CD4-positive, alpha-beta memory T cell (primary cell): ENCODE measurements at regions not wholly inside any gene's neighbourhood (a gene's known extent, or its start where the extent isn't known, plus 50 kb on each side); places are given as distances from the start of the nearest gene placed in this dataset.

Experiments used
- CTCF ChIA-PET: fragments of 350-600 bp; sonication (Branson Sonifier 250); formaldehyde crosslinking; loops from one replicate; lab custom pipeline; 2021; ENCODE audit warnings: inconsistent platforms; ENCODE audit not compliant: partially characterized antibody; lab: Charles Lee
- POLR2A ChIA-PET: fragments of 350-600 bp; sonication (Branson Sonifier 250); formaldehyde crosslinking; loops from one replicate; lab custom pipeline; 2021; ENCODE audit not compliant: partially characterized antibody; lab: Charles Lee
- DNase-seq, 5 donors: peaks; one replicate each; pipeline versions ENCODE4 v3.0.0 to v3.0.0-alpha.2; 2020 to 2022; ENCODE audit warnings: mixed read lengths in 1 of 5
- H3K27ac ChIP-seq: one replicate; pipeline ENCODE4 v1.7.0; 2013; ENCODE audit warnings: low read depth, low read length
- H3K27me3 ChIP-seq: 2 replicates; pipeline ENCODE4 v1.7.0; 2013; ENCODE audit warnings: mild to moderate bottlenecking, low read length, moderate library complexity; ENCODE audit not compliant: insufficient read depth
- H3K36me3 ChIP-seq: 2 replicates; pipeline ENCODE4 v1.7.0; 2013; ENCODE audit warnings: mild to moderate bottlenecking, low read length, moderate library complexity; ENCODE audit not compliant: insufficient read depth
- H3K4me1 ChIP-seq: 2 replicates; pipeline ENCODE4 v1.7.0; 2013; ENCODE audit warnings: mild to moderate bottlenecking, low read length, moderate library complexity; ENCODE audit not compliant: insufficient read depth
- H3K4me3 ChIP-seq, 2 donors: one replicate each; pipeline ENCODE4 v1.7.0; 2013; ENCODE audit warnings: low read length in 2 of 2, mild to moderate bottlenecking in 1 of 2
- H3K9me3 ChIP-seq, 2 donors: one replicate each; pipeline ENCODE4 v1.7.0; 2013; ENCODE audit warnings: low read length in 2 of 2, control low read depth in 1 of 2; ENCODE audit not compliant: control insufficient read depth in 1 of 2
- H3K27ac Mint-ChIP-seq, 7 donors: one replicate each; pipeline ENCODE4 v1.8.0; 2020 to 2021; ENCODE audit warnings: mixed read lengths in 7 of 7, mild to moderate bottlenecking in 6 of 7, inconsistent platforms in 3 of 7, moderate library complexity in 3 of 7
- H3K27me3 Mint-ChIP-seq, 2 donors: one replicate each; pipeline ENCODE4 v1.8.0; 2020 to 2021; ENCODE audit warnings: mixed read lengths in 2 of 2
- H3K36me3 Mint-ChIP-seq, 2 donors: one replicate each; pipeline ENCODE4 v1.8.0; 2020 to 2021; ENCODE audit warnings: mixed read lengths in 2 of 2, inconsistent platforms in 1 of 2, mild to moderate bottlenecking in 1 of 2
- H3K4me1 Mint-ChIP-seq, 4 donors: one replicate each; pipeline ENCODE4 v1.8.0; 2020 to 2021; ENCODE audit warnings: mixed read lengths in 4 of 4, mild to moderate bottlenecking in 1 of 4
- H3K4me3 Mint-ChIP-seq, 8 donors: one replicate each; pipeline ENCODE4 v1.8.0; 2020 to 2021; ENCODE audit warnings: mixed read lengths in 8 of 8, mild to moderate bottlenecking in 7 of 8, moderate library complexity in 6 of 8, inconsistent platforms in 3 of 8
- H3K9me3 Mint-ChIP-seq, 8 donors: one replicate each; pipeline ENCODE4 v1.8.0; 2020 to 2021; ENCODE audit warnings: mixed read lengths in 8 of 8, mild to moderate bottlenecking in 5 of 8, inconsistent platforms in 3 of 8, moderate library complexity in 1 of 8
- intact Hi-C: fragments of 100-400 bp; cut with micrococcal nuclease; formaldehyde crosslinking; loops from one replicate; pipeline ENCODE4 v1.15.1; 2023

DNA sequence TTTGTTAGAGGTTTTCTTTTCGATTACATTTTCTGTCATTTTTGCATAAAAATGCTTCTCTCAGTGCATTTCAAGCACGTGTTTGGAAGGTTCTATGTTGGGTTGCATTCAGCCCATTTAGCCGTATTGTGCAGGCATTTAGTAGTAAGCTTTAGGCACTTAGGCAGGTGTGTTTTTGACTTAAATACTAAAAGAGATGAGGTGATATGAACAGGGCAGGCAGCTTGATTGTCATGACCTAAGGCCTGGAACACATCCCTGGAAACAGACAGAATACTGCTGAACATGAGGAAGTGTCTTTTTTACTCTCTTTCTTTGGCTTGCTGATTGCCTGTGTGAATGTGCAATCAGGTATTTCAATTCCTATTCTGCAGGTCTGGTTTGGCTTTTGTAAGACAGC lies 610.5 kb upstream of the MAN1A1 start:
- H3K9me3 ChIP-seq = no peaks in the 10 kb centered on the region
- intact Hi-C loops = no loop called here
- H3K27ac ChIP-seq = no peak overlapping the region
- ChIA-PET POLR2A (no interaction called here), CTCF (no interaction called here)
- H3K36me3 ChIP-seq = no peaks in the 10 kb centered on the region
- Mint-ChIP-seq H3K9me3 (no peaks in the 10 kb centered on the region), H3K4me3 (no peak overlapping the region), H3K36me3 (no peaks in the 10 kb centered on the region), H3K4me1 (no peaks in the 10 kb centered on the region), H3K27me3 (peaks cover 0 to 1% of the 10 kb centered on the region in 2 donors), H3K27ac (no peak overlapping the region)
- H3K4me1 ChIP-seq = no peaks in the 10 kb centered on the region
- DNase-seq = no peak
- no peak overlapping the region for H3K4me3 ChIP-seq
- H3K27me3 ChIP-seq = no peaks in the 10 kb centered on the region

DNA sequence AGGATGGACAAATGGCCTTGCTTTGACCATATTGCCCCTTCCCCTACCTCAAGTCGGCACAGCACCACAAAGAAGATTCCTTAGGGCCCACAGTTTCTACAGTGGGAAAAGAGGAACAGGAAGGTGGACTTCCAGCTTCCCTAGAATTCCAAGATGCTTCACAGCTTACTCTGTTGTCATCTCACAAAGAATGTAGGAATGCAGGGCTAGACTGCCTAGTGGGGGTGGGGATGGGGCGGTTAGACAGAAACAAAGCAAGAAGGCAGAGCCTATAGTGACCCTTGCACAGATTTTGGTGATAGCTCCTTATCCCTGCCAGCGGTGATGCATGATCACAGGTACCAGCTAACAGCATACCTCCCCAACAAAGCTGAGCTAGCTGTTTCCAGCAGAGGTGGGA lies 607.6 kb upstream of the MAN1A1 start:
- Histone ChIP-seq H3K4me1 (no peaks in the 10 kb centered on the region), H3K27me3 (no peaks in the 10 kb centered on the region), H3K36me3 (no peaks in the 10 kb centered on the region), H3K4me3 (no peak overlapping the region), H3K27ac (no peak overlapping the region), H3K9me3 (no peaks in the 10 kb centered on the region)
- Mint-ChIP-seq H3K27me3 (peaks cover 0 to 1% of the 10 kb centered on the region in 2 donors), H3K9me3 (peaks cover 0 to 4% (median under 1%) of the 10 kb centered on the region in 8 donors), H3K4me1 (no peaks in the 10 kb centered on the region), H3K27ac (no peak overlapping the region), H3K36me3 (no peaks in the 10 kb centered on the region), H3K4me3 (no peak overlapping the region)
- no peak for DNase-seq
- CTCF ChIA-PET = no interaction called here
- POLR2A ChIA-PET = no interaction called here
- intact Hi-C loops = no loop called here

DNA sequence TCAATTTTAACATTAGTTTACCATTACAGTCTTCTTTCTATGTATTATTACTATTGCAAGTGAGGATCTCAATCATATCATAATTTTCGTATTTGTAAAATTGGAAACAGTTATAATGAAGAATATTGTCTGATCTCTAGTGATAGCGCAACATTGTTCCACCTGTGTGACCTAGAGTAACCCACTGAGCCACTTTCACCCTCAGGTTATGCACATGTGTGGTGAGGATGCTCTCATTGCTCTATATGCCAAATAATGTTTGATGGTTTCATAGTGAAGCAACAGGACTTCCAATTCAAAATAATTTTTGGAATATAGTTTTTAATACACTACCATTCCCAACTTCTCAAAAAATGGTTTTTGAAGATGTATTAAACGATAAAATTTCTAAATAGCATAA lies 603.1 kb upstream of the MAN1A1 start:
- intact Hi-C loops = no loop called here
- no peaks in the 10 kb centered on the region for H3K4me1 Mint-ChIP-seq
- Histone ChIP-seq H3K27me3 (no peaks in the 10 kb centered on the region), H3K4me1 (no peaks in the 10 kb centered on the region), H3K36me3 (no peaks in the 10 kb centered on the region), H3K4me3 (no peak overlapping the region), H3K9me3 (no peaks in the 10 kb centered on the region), H3K27ac (no peak overlapping the region)
- H3K36me3 Mint-ChIP-seq = no peaks in the 10 kb centered on the region
- H3K9me3 Mint-ChIP-seq = peaks cover 0 to 8% (median 2%) of the 10 kb centered on the region in 8 donors
- H3K27ac Mint-ChIP-seq = peak overlapping the region in 1 of 7 donors; percentile 61
- no peak overlapping the region for H3K4me3 Mint-ChIP-seq
- CTCF ChIA-PET = no interaction called here
- POLR2A ChIA-PET = no interaction called here
- peaks cover 0 to 1% of the 10 kb centered on the region in 2 donors for H3K27me3 Mint-ChIP-seq
- DNase-seq = no peak

DNA sequence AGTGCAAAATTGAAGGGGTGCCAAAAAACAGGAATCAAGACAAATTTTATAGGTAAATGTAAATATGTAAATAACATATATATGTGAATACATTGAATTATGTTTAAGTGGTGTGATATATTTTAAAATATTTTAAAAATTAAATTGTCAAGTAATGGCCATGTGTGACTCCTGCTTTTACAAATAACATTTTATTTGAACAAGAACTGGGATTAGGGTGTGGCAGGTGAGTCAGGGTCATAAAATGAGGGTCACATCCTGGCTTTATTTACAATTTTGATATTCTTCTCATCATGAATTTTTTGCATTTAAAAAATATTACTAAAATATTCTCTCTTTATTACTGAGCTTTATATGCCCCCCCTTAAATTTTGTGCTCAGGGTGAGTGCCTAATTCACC lies 601.1 kb upstream of the MAN1A1 start:
- no peaks in the 10 kb centered on the region for H3K27me3 ChIP-seq
- Mint-ChIP-seq H3K4me1 (no peaks in the 10 kb centered on the region), H3K9me3 (peaks cover 0 to 8% (median 2%) of the 10 kb centered on the region in 8 donors), H3K36me3 (no peaks in the 10 kb centered on the region), H3K27me3 (no peaks in the 10 kb centered on the region), H3K27ac (no peak overlapping the region), H3K4me3 (no peak overlapping the region)
- no peak overlapping the region for H3K4me3 ChIP-seq
- no peaks in the 10 kb centered on the region for H3K4me1 ChIP-seq
- CTCF ChIA-PET = no interaction called here
- intact Hi-C loops = no loop called here
- H3K27ac ChIP-seq = no peak overlapping the region
- no peak for DNase-seq
- H3K9me3 ChIP-seq = no peaks in the 10 kb centered on the region
- POLR2A ChIA-PET = no interaction called here
- no peaks in the 10 kb centered on the region for H3K36me3 ChIP-seq

DNA sequence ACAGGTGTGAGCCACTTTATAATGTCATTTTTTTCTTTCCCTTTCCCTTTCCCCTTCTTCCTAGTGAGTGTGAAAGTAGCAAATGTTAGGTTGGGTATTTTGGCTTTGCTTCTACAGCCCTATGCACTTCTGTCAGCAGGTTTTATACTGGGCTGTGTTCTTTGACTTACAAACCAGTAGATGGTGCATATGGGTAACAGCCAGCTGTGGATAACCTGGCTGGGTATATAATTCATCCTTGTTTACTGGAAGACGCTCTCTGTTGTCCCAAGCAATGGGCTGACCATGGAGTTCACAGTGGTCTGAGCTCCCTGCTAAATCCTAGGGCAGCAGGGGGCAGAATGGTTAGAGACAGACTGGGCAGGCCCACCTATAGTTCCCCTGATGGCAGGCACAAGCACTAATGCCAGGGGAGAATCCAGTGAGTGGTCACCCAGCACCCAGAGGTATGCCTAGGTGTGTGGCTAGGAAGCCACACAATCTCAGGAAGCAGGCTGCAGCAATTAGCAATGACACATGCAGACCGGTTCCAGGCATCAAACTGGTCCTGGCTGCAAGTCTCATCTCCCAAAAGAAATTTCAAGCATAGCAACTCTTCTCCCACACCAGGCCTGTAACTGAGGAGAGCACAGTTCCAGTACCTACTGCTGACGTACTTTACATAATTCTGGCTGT lies 592.7 kb upstream of the MAN1A1 start:
- Mint-ChIP-seq H3K27me3 (peaks cover 0 to 2% of the 10 kb centered on the region in 2 donors), H3K9me3 (peaks cover 0 to 2% (median 0%) of the 10 kb centered on the region in 8 donors), H3K4me3 (no peak overlapping the region), H3K36me3 (no peaks in the 10 kb centered on the region), H3K4me1 (no peaks in the 10 kb centered on the region), H3K27ac (no peak overlapping the region)
- H3K27me3 ChIP-seq = no peaks in the 10 kb centered on the region
- CTCF ChIA-PET = no interaction called here
- no peak for DNase-seq
- H3K27ac ChIP-seq = no peak overlapping the region
- intact Hi-C loops = no loop called here
- POLR2A ChIA-PET = no interaction called here
- H3K4me3 ChIP-seq = no peak overlapping the region
- no peaks in the 10 kb centered on the region for H3K36me3 ChIP-seq
- no peaks in the 10 kb centered on the region for H3K4me1 ChIP-seq
- no peaks in the 10 kb centered on the region for H3K9me3 ChIP-seq

DNA sequence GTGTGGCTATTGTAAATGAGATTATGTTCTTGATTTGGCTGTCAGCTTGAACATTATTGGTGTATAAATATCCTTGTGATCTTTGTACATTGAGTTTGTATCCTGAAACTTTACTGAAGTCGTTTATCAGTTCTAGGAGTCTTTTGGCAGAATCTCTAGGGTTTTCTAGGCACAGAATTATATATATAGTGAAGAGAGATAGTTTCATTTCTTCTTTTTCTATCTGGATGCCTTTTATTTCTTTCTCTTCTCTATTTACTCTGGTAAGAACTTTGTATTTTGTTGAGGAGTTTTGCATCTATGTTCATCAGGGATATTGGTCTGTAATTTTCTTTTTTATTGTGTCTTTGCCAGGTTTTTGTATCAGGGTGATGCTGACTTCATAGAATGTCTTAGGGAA lies 589.2 kb upstream of the MAN1A1 start:
- Mint-ChIP-seq H3K36me3 (no peaks in the 10 kb centered on the region), H3K4me3 (no peak overlapping the region), H3K27ac (no peak overlapping the region), H3K4me1 (no peaks in the 10 kb centered on the region), H3K9me3 (peaks cover 0 to 2% (median 0%) of the 10 kb centered on the region in 8 donors), H3K27me3 (peaks cover 0 to 2% of the 10 kb centered on the region in 2 donors)
- no peak overlapping the region for H3K27ac ChIP-seq
- no peaks in the 10 kb centered on the region for H3K9me3 ChIP-seq
- no peak for DNase-seq
- CTCF ChIA-PET = interaction anchor here (0.9 kb wide), 1 partner anchor 15 kb away, joined by 3 read pairs; no protein-coding TSS in a partner anchor
- no peak overlapping the region for H3K4me3 ChIP-seq
- POLR2A ChIA-PET = no interaction called here
- intact Hi-C loops = no loop called here
- no peaks in the 10 kb centered on the region for H3K27me3 ChIP-seq
- H3K4me1 ChIP-seq = no peaks in the 10 kb centered on the region
- no peaks in the 10 kb centered on the region for H3K36me3 ChIP-seq

DNA sequence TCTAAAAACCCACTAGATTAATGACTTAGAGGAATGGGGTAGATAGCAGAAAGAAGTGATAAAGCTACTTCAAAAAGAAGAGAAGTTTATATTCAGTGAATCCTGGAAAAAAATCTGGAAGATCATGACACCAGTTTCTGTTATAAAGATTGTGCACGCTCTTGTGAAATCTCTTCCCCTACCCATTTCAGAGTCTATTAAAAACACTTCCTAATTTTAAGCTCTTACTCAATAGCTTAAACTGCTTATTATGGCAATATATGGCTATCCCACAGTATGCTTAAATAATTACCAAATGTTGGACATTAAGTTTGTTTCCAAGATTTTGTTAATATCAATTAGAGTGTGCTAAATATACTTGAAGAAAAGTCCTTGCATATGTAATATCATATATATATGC lies 585.3 kb upstream of the MAN1A1 start:
- Mint-ChIP-seq H3K27me3 (no peaks in the 10 kb centered on the region), H3K27ac (no peak overlapping the region), H3K36me3 (no peaks in the 10 kb centered on the region), H3K4me1 (no peaks in the 10 kb centered on the region), H3K9me3 (peaks cover 0 to 2% (median 0%) of the 10 kb centered on the region in 8 donors), H3K4me3 (no peak overlapping the region)
- DNase-seq = no peak
- H3K9me3 ChIP-seq = no peaks in the 10 kb centered on the region
- H3K4me3 ChIP-seq = no peak overlapping the region
- CTCF ChIA-PET = no interaction called here
- intact Hi-C loops = no loop called here
- POLR2A ChIA-PET = no interaction called here
- no peaks in the 10 kb centered on the region for H3K4me1 ChIP-seq
- H3K27ac ChIP-seq = no peak overlapping the region
- H3K36me3 ChIP-seq = no peaks in the 10 kb centered on the region
- H3K27me3 ChIP-seq = no peaks in the 10 kb centered on the region
